Neural progenitor cell (in vitro differentiated cells): ENCODE measurements at regions not wholly inside any gene's neighbourhood (a gene's known extent, or its start where the extent isn't known, plus 50 kb on each side); places are given as distances from the start of the nearest gene placed in this dataset.

Experiments
- DNase-seq: peaks from one replicate; pipeline ENCODE4 v3.0.0-alpha.2; 2016; ENCODE audit warnings: low spot score
- H2AFZ ChIP-seq: fragments of 200-600 bp; sonication (generic); replicated peaks from 2 replicates; pipeline ENCODE4 v1.6.1; 2016; ENCODE audit warnings: antibody characterized with exemption
- H3F3A ChIP-seq: fragments of 200-600 bp; sonication (generic); 2 replicates; pipeline ENCODE4 v1.6.1; 2016; ENCODE audit warnings: antibody characterized with exemption, low read depth
- H3K27ac ChIP-seq: fragments of 200-600 bp; sonication (generic); 2 replicates; pipeline ENCODE4 v1.5.1; 2016; ENCODE audit warnings: mild to moderate bottlenecking
- H3K27me3 ChIP-seq: fragments of 200-600 bp; sonication (generic); 2 replicates; pipeline ENCODE4 v1.6.1; 2016; ENCODE audit warnings: mild to moderate bottlenecking, moderate library complexity
- H3K36me3 ChIP-seq: fragments of 200-600 bp; sonication (generic); 2 replicates; pipeline ENCODE4 v1.5.1; 2016
- H3K4me1 ChIP-seq: fragments of 200-600 bp; sonication (generic); 2 replicates; pipeline ENCODE4 v1.6.1; 2016; ENCODE audit warnings: mixed run types
- H3K4me2 ChIP-seq: fragments of 200-600 bp; sonication (generic); 2 replicates; pipeline ENCODE4 v1.6.1; 2016
- H3K4me3 ChIP-seq: fragments of 200-600 bp; sonication (generic); 2 replicates; pipeline ENCODE4 v1.5.1; 2016
- H3K79me2 ChIP-seq: fragments of 200-600 bp; sonication (generic); 2 replicates; pipeline ENCODE4 v1.6.1; 2016; ENCODE audit warnings: low read depth
- H3K9ac ChIP-seq: fragments of 200-600 bp; sonication (generic); 2 replicates; pipeline ENCODE4 v1.6.1; 2016
- H3K9me3 ChIP-seq: fragments of 200-600 bp; sonication (generic); 2 replicates; pipeline ENCODE4 v1.5.1; 2016; ENCODE audit warnings: low read depth
- H4K20me1 ChIP-seq: fragments of 200-600 bp; sonication (generic); 2 replicates; pipeline ENCODE4 v1.6.1; 2016; ENCODE audit warnings: low read depth
- H3K27ac Mint-ChIP-seq: 3 replicates; pipeline ENCODE4 v1.8.0; 2021; ENCODE audit warnings: mixed read lengths
- H3K27me3 Mint-ChIP-seq: 2 replicates; pipeline ENCODE4 v1.8.0; 2022; ENCODE audit warnings: low read depth, mild to moderate bottlenecking, inconsistent platforms, moderate library complexity, mixed read lengths; ENCODE audit not compliant: insufficient read depth
- H3K36me3 Mint-ChIP-seq: 3 replicates; pipeline ENCODE4 v1.8.0; 2021; ENCODE audit warnings: mixed read lengths
- H3K4me1 Mint-ChIP-seq: 3 replicates; pipeline ENCODE4 v1.8.0; 2021; ENCODE audit warnings: mixed read lengths
- H3K4me3 Mint-ChIP-seq: 3 replicates; pipeline ENCODE4 v1.8.0; 2021; ENCODE audit warnings: mild to moderate bottlenecking, moderate library complexity, mixed read lengths
- H3K9me3 Mint-ChIP-seq: 3 replicates; pipeline ENCODE4 v1.8.0; 2020; ENCODE audit warnings: mixed read lengths
- CTCF ChIP-seq: fragments of 200-600 bp; sonication (generic); IDR thresholded peaks from 2 replicates; pipeline ENCODE4 v1.5.1; 2017; ENCODE audit warnings: antibody characterized with exemption, mild to moderate bottlenecking
- EZH2 ChIP-seq: fragments of 200-600 bp; sonication (generic); IDR thresholded peaks from 2 replicates; pipeline ENCODE4 v1.6.1; 2017; ENCODE audit warnings: antibody characterized with exemption, mild to moderate bottlenecking, moderate library complexity
- EZH2phosphoT487 ChIP-seq: fragments of 200-600 bp; sonication (generic); IDR thresholded peaks from 2 replicates; pipeline ENCODE4 v1.6.1; 2017; ENCODE audit warnings: antibody characterized with exemption

DNA sequence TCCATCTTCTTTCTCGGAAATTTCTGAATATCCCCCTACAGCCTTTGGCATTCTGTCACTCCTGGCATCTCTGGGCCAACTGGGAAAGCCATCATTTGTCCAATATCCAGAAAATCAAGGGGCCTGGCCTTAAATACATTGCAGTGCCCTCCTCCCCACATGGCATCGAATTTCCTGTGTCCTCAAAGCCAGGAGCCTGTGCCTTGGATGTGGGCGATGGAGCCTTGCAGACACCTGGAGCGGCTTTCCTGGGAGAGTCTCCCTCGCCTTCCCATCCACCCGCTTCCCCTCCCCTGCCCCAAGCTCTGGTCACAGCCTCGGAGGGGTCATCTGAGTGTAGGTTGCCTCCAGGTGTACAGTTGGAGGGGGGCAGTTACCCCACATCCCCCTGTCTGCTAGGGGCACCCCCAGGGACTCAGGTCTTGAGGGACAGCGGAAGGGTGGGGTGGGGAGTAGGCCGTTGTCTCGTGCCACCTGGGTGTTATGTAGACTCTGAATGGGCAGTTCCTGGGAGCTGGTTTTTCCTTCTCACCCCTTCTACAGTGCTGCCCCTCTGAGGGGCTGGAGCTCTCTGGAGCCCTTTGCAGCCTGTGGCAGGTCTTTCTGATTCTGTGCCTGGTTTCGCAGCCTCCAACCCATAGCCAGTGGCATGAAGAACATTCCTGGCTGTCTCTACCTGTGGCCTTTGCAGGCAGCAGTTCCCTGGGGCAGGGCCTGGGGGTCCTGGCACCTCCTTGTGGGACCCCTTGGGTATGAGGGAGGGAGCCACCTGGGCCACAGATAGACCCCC, 239.8 kb downstream of the SEC14L1 start:
- Mint-ChIP-seq H3K27me3 (peaks cover 8% of the 10 kb centered on the region), H3K36me3 (no peaks in the 10 kb centered on the region), H3K9me3 (no peaks in the 10 kb centered on the region), H3K4me1 (peaks cover 81% of the 10 kb centered on the region), H3K4me3 (no peak overlapping the region), H3K27ac (peak overlapping the region; percentile 25)
- H3K4me1 ChIP-seq, result peaks cover 59% of the 10 kb centered on the region
- H3K4me3 ChIP-seq, result no peak overlapping the region
- H3K9me3 ChIP-seq, result no peaks in the 10 kb centered on the region
- no peak overlapping the region for H3K27ac ChIP-seq
- no peaks in the 10 kb centered on the region for H3K36me3 ChIP-seq
- TF ChIP-seq CTCF (no peak), EZH2 (no peak), EZH2phosphoT487 (no peak)
- H3K9ac ChIP-seq, result no peak overlapping the region
- no peaks in the 10 kb centered on the region for H3K27me3 ChIP-seq
- no peak overlapping the region for H2AFZ ChIP-seq
- peaks cover 100% of the 10 kb centered on the region for H3K79me2 ChIP-seq
- peak overlapping the region; percentile 45 for H3K4me2 ChIP-seq
- H3F3A ChIP-seq, result peaks cover 14% of the 10 kb centered on the region
- H4K20me1 ChIP-seq, result peaks cover 98% of the 10 kb centered on the region
- no peak for DNase-seq

- H4K20me1 ChIP-seq, result peaks cover 98% of the 10 kb centered on the region
- Mint-ChIP-seq H3K4me1 (peaks cover 81% of the 10 kb centered on the region), H3K27ac (peak overlapping the region; percentile 30), H3K4me3 (no peak overlapping the region), H3K9me3 (no peaks in the 10 kb centered on the region), H3K27me3 (peaks cover 8% of the 10 kb centered on the region), H3K36me3 (no peaks in the 10 kb centered on the region)
- peak overlapping the region; percentile 75 for H3K27ac ChIP-seq
- no peak for DNase-seq
- H3K27me3 ChIP-seq, result no peaks in the 10 kb centered on the region
- no peak for TF ChIP-seq CTCF
- TF ChIP-seq EZH2phosphoT487, result no peak
- no peak for TF ChIP-seq EZH2
- H3K9me3 ChIP-seq, result no peaks in the 10 kb centered on the region
- peak overlapping the region; percentile 45 for H3K4me2 ChIP-seq
- H3F3A ChIP-seq, result peaks cover 12% of the 10 kb centered on the region
- H3K9ac ChIP-seq, result no peak overlapping the region
- no peak overlapping the region for H3K4me3 ChIP-seq
- H3K4me1 ChIP-seq, result peaks cover 59% of the 10 kb centered on the region
- H2AFZ ChIP-seq, result no peak overlapping the region
- H3K79me2 ChIP-seq, result peaks cover 100% of the 10 kb centered on the region
- H3K36me3 ChIP-seq, result no peaks in the 10 kb centered on the region
These were observed 240.5 kb downstream of the SEC14L1 start for GRCh38 chr17:77381185-77381700.

DNA sequence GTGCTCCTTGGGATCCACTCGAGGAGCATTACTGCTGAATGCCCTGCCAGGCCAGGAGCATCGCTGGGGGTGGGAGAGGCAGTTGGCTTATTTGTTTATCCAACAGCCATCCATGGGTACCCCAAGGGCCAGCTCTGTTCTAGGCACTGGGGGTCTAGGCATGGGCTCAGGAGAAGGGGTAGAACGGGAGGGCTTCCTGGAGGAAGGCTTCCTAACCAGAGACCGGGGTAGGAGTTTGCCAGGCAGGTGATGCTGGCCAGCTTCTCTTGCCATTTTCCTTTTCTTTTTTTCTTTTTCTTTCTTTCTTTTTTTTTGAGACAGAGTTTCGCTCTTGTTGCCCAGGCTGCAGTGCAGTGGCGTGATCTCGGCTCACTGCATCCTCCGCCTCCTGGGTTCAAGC, 241.0 kb downstream of the SEC14L1 start:
- peak overlapping the region; percentile 30 for H3K27ac Mint-ChIP-seq

More for the DNA sequence above, 241.0 kb downstream of the SEC14L1 start:
- Histone ChIP-seq H3F3A (peaks cover 12% of the 10 kb centered on the region), H4K20me1 (peaks cover 98% of the 10 kb centered on the region), H2AFZ (no peak overlapping the region), H3K4me3 (no peak overlapping the region), H3K4me2 (peak overlapping the region; percentile 74), H3K36me3 (no peaks in the 10 kb centered on the region), H3K9ac (no peak overlapping the region), H3K79me2 (peaks cover 100% of the 10 kb centered on the region), H3K27me3 (no peaks in the 10 kb centered on the region), H3K27ac (peak overlapping the region; percentile 75), H3K9me3 (no peaks in the 10 kb centered on the region), H3K4me1 (peaks cover 61% of the 10 kb centered on the region)
- Mint-ChIP-seq H3K4me3 (peak overlapping the region; percentile 69), H3K27me3 (peaks cover 8% of the 10 kb centered on the region), H3K4me1 (peaks cover 81% of the 10 kb centered on the region), H3K9me3 (no peaks in the 10 kb centered on the region), H3K36me3 (no peaks in the 10 kb centered on the region)
- no peak for DNase-seq
- TF ChIP-seq EZH2 (no peak), EZH2phosphoT487 (no peak), CTCF (no peak)
